ENCODE measurements at regions not wholly inside any gene's neighbourhood (a gene's known extent, or its start where the extent isn't known, plus 50 kb on each side); places are given as distances from the start of the nearest gene placed in this dataset.
A peak's percentile ranks its signal among the peaks of the same experiment; 100 is the strongest.

- no peak for TF ChIP-seq PBX3 (IDR thresholded peaks at IDR 0.05)
- TF ChIP-seq NFIC (IDR thresholded peaks at IDR 0.05; ENCODE audit: borderline replicate concordance) = no peak
- TF ChIP-seq EP300 (IDR thresholded peaks at IDR 0.05; ENCODE audit: borderline replicate concordance in 1 of 2, low read depth in 1 of 2, low read length in 1 of 2) = no peak
- TF ChIP-seq FOXJ3 (CRISPR knock-in tag; IDR thresholded peaks at IDR 0.05) = no peak
- TF ChIP-seq TEAD4 (IDR thresholded peaks at IDR 0.05; ENCODE audit: borderline replicate concordance, insufficient read depth) = no peak
- no peak overlapping the region for H3K4me2 ChIP-seq
- no peaks in the 10 kb centered on the region for H3K9me3 ChIP-seq
- ChIA-PET CTCF (interaction anchor here (0.7 to 1.5 kb wide), 2 partner anchors 11 to 44 kb away, joined by 4 read pairs; no protein-coding TSS in a partner anchor), POLR2A (no interaction called here)
- no peaks in the 10 kb centered on the region for H3K27me3 ChIP-seq (ENCODE audit: insufficient read depth)
- no peaks in the 10 kb centered on the region for H3K36me3 ChIP-seq (replicated peaks in 1 of 2; ENCODE audit: control insufficient read depth in 1 of 2, insufficient read depth in 2 of 2, low read length in 1 of 2)
- no peak overlapping the region for H3K9ac ChIP-seq
- DNase-seq = no peak
- H2AFZ ChIP-seq (ENCODE audit: low read depth) = no peak overlapping the region
- H4K20me1 ChIP-seq (ENCODE audit: insufficient read depth) = no peaks in the 10 kb centered on the region
- WGBS (ENCODE audit: low lambda C conversion rate) = 43% methylated on average over 1 of the region's 1 CpG
- H3K4me1 ChIP-seq (ENCODE audit: control insufficient read depth in 1 of 2, insufficient read depth in 2 of 2, low read depth in 1 of 2, low read length in 1 of 2) = no peaks in the 10 kb centered on the region
- no peaks in the 10 kb centered on the region for H3K9me2 ChIP-seq
- no peak overlapping the region for H3K4me3 ChIP-seq (ENCODE audit: low read depth in 2 of 2, low read length in 1 of 2)
- no peak overlapping the region for H3K27ac ChIP-seq (ENCODE audit: low read depth in 2 of 2, low read length in 1 of 2)
- H3K79me2 ChIP-seq (ENCODE audit: insufficient read depth) = no peaks in the 10 kb centered on the region
- H3F3A ChIP-seq (replicated peaks; ENCODE audit: insufficient read depth) = no peaks in the 10 kb centered on the region
Observed at GRCh38 chr13:59435024-59435423, 728.7 kb downstream of the DIAPH3 start.

GRCh38 chr13:59437544-59438301 is 726.0 kb downstream of the DIAPH3 start:
- no peak overlapping the region for H3K27ac ChIP-seq (ENCODE audit: low read depth in 2 of 2, low read length in 1 of 2)
- H3K36me3 ChIP-seq (replicated peaks in 1 of 2; ENCODE audit: control insufficient read depth in 1 of 2, insufficient read depth in 2 of 2, low read length in 1 of 2) = no peaks in the 10 kb centered on the region
- ChIA-PET POLR2A (no interaction called here), CTCF (no interaction called here)
- H3K9me3 ChIP-seq = no peaks in the 10 kb centered on the region
- no peaks in the 10 kb centered on the region for H3K9me2 ChIP-seq
- H3K4me3 ChIP-seq (ENCODE audit: low read depth in 2 of 2, low read length in 1 of 2) = no peak overlapping the region
- H3K4me1 ChIP-seq (ENCODE audit: control insufficient read depth in 1 of 2, insufficient read depth in 2 of 2, low read depth in 1 of 2, low read length in 1 of 2) = peaks cover 4 to 5% of the 10 kb centered on the region in 2 experiments; a peak in 3 of 4 replicates
- H4K20me1 ChIP-seq (ENCODE audit: insufficient read depth) = no peaks in the 10 kb centered on the region
- peaks cover 4% of the 10 kb centered on the region for H3F3A ChIP-seq (replicated peaks; ENCODE audit: insufficient read depth)
- no peak overlapping the region for H2AFZ ChIP-seq (ENCODE audit: low read depth)
- no peak for DNase-seq
- no peaks in the 10 kb centered on the region for H3K79me2 ChIP-seq (ENCODE audit: insufficient read depth)
- no peak overlapping the region for H3K9ac ChIP-seq
- H3K27me3 ChIP-seq (ENCODE audit: insufficient read depth) = no peaks in the 10 kb centered on the region
- no peak overlapping the region for H3K4me2 ChIP-seq
- no peak for TF ChIP-seq MXI1 (IDR thresholded peaks at IDR 0.05; ENCODE audit: low read depth, low read length)
- TF ChIP-seq TAF1 (IDR thresholded peaks at IDR 0.05; ENCODE audit: borderline replicate concordance, low read depth, low read length) = no peak
- no peak for TF ChIP-seq RXRA (IDR thresholded peaks at IDR 0.05; ENCODE audit: borderline replicate concordance, low read depth)
- no peak for TF ChIP-seq TCF12 (IDR thresholded peaks at IDR 0.05)
- TF ChIP-seq GABPA (IDR thresholded peaks at IDR 0.05; ENCODE audit: low read depth) = no peak
- TF ChIP-seq REST (IDR thresholded peaks at IDR 0.05; ENCODE audit: low read depth, low read length) = peak; percentile 86
- 52% methylated on average over 2 of the region's 2 CpGs for WGBS (ENCODE audit: low lambda C conversion rate)
